GM12875 (cell line): ENCODE measurements at regions not wholly inside any gene's neighbourhood (a gene's known extent, or its start where the extent isn't known, plus 50 kb on each side); places are given as distances from the start of the nearest gene placed in this dataset.

ENCODE experiments used
- H3K4me3 ChIP-seq: one replicate; pipeline ENCODE4 v1.5.1; 2011; ENCODE audit warnings: low read depth, low read length, control low read depth
- TF ChIP-seq, protein P1 (sequence below): IDR thresholded peaks from 2 replicates; pipeline ENCODE4 v1.5.1; 2011; ENCODE audit warnings: low read depth, mild to moderate bottlenecking, control low read depth, inconsistent platforms, low read length, moderate library complexity, borderline replicate concordance; ENCODE audit not compliant: insufficient read depth

GRCh38 chr3:177525414-177525813 lies 328.1 kb upstream of the TBL1XR1 start:
- no peak overlapping the region for H3K4me3 ChIP-seq
- TF ChIP-seq, protein P1, sequence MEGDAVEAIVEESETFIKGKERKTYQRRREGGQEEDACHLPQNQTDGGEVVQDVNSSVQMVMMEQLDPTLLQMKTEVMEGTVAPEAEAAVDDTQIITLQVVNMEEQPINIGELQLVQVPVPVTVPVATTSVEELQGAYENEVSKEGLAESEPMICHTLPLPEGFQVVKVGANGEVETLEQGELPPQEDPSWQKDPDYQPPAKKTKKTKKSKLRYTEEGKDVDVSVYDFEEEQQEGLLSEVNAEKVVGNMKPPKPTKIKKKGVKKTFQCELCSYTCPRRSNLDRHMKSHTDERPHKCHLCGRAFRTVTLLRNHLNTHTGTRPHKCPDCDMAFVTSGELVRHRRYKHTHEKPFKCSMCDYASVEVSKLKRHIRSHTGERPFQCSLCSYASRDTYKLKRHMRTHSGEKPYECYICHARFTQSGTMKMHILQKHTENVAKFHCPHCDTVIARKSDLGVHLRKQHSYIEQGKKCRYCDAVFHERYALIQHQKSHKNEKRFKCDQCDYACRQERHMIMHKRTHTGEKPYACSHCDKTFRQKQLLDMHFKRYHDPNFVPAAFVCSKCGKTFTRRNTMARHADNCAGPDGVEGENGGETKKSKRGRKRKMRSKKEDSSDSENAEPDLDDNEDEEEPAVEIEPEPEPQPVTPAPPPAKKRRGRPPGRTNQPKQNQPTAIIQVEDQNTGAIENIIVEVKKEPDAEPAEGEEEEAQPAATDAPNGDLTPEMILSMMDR: no peak

GRCh38 chr3:177525987-177526712 lies 328.9 kb upstream of the TBL1XR1 start:
- TF ChIP-seq, protein P1: no peak
- H3K4me3 ChIP-seq: no peak overlapping the region

GRCh38 chr3:177527182-177527581 lies 329.9 kb upstream of the TBL1XR1 start:
- no peak overlapping the region for H3K4me3 ChIP-seq
- TF ChIP-seq, protein P1: no peak

DNA sequence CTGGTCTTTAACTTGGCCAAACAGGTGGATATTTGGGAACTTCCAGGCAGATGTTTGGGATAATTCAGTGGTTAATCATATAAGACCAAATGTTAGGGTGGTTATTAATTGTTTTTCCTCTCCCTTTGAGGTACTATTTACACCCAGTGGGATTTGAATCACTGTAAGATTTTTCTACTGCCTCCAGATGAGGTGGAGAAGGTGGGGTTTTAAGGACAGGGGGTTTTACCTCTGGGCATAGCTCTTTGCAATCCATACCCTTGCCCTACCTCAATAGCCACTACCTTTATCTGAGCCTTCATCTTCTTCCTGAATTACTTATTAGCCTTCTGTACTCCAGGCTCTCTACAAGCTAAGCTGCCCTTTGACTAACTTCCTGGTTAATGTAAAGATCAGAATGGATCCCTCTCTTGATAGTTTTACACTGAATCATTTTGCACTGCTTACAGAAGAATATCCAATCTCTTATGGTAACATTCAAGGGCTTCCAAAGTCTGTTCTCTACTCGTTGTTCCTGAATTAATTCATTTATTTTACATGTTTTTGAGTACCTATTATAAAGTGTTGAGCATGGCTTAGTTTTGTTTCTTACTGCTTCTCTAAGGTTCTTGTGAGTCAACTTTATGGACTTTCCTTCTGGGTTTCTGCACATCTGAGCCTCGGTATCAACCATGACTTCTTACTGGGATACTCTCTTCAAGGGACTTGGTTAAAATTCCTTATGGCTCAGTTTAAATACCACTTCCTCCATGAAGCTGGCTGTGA lies 331.2 kb upstream of the TBL1XR1 start:
- no peak overlapping the region for H3K4me3 ChIP-seq
- TF ChIP-seq, protein P1: no peak

DNA sequence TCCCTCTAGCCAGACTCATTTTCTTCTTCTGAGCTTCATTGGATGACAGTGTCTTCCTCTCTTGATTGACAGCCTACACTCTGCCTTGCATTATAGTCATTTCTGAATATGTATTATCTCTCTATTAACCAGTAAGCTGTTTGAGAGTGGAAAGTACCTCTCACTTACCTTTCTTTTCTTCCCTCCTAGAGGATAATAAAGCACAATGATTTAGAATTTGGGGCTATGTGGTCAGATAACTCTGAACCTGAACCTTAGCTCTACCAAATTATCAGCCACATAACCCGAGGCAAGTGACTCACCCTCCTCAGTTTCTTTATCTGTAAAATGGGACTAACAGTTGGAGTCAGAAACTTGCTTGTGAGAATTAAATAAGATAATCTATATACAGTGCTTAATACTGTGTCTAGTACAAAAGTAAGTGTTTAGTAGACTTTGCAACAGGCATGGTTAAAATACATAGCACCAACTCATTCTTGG lies 331.8 kb upstream of the TBL1XR1 start:
- no peak overlapping the region for H3K4me3 ChIP-seq
- TF ChIP-seq, protein P1: no peak

DNA sequence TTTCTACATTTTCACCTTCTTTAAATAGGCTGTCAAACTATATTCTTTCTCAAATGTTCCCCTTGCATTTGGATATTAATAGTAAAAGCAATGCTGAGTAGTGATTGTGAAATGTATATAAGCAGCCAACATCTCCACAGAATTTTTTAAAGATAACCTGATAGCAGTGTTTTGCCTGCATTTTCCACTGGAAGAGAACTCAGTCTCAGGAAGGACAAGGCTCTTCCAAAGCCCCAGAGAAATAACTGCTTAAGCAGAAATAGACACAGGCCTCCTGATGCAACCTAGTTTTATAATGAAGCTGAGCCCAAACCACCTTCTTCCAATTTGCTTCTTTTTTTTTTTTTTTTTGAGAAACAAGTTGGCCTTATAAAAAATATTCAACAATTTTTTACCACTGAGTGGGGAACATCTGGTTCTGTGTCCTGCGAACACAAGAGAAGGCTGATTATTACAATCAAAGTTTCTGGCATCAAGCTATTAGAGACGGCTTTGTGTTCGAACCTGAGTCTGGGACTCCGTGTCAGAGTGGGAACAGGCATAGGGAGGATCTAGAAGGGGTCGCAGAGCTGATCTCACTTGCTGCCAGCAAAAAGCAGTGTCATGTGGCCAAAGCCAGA lies 332.5 kb upstream of the TBL1XR1 start:
- TF ChIP-seq, protein P1: no peak

More for the DNA sequence above, 332.5 kb upstream of the TBL1XR1 start:
- no peak overlapping the region for H3K4me3 ChIP-seq
